HG03520 (cell line): ENCODE measurements at regions not wholly inside any gene's neighbourhood (a gene's known extent, or its start where the extent isn't known, plus 50 kb on each side); places are given as distances from the start of the nearest gene placed in this dataset.

Experiments used
- ATAC-seq: cut with Tn5 transposase; IDR thresholded peaks from one replicate; pipeline ENCODE4 v1.9.1; 2021; ENCODE audit warnings: mild to moderate bottlenecking, moderate library complexity; ENCODE audit not compliant: unreplicated experiment

DNA sequence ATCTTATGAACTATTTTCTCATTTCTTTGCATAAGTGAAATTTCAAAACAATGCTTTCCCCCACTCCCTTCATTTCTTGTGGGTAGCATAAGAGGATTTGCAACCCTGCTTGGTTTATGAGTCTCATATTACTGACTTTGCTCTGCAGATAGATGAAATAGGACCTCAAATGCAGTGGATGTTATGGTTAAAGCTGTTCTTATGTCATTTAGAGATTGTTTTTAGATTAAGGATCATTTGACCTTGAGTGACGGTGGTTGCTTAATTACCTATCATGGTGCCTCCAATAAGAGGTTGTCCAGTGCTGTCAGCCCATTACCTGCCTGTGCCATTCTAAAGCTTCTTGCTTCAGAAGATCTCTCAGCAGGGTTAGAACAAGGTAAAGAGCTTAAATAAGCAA is 351.4 kb upstream of the ATP2B1 start:
- no peak for ATAC-seq

DNA sequence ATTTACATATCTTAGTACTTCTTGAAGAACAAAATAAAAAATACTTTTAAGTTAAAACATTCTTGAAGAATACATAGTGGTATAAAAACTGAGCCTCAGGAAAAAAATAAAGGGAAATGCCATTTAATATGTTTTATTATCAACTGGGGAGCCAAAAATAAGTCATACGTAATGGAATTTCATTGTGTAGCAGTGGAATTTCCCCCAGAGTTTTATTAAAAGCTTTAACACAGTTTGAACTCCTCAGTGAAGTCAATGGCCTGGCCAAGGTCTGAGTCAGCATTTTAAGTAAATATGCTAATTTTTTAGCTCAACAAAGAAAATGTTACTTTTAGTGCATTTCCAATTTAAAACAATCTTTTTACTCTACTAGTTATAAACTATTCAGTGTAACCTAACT is 350.1 kb upstream of the ATP2B1 start:
- ATAC-seq = no peak

DNA sequence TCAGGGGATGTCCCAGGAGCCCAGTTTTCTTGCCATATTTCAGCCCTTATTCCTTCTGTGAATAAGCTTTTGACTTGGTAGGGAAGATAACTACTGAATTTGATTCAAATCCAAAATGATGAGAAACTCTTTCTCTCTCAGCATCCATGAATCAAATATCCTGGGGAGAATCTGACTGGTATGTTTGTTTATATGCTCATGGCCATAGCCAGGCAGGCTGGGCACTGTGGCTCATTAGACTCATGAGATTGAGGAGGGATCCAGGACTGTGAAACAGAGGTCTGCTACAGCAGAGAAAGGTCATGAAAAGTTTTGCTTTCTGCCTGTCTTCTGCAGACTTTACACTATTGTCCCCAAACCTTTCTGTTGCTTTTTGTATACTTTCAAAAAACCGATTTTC is 346.4 kb upstream of the ATP2B1 start:
- ATAC-seq = no peak

- ATAC-seq = no peak
Measured at GRCh38 chr12:90048918-90049317, 340.3 kb upstream of the ATP2B1 start.

DNA sequence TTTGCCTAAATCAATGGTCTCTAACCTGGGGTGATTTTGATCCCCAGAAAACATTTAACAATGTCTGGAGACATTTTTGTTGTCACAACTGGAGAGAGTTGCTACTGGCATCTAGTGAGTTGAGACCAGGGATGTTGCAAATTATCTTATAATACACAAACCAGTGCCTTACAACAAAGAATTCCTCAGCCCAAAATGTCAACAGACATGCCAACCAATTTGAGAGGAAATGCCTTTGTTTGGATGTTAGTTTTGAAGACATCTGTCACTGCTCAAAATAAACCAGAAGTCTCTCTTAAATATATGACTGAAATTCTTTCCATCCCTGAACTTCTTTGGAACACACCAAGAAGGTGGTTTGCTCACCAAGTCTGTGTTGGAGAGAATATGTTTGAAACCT is 336.9 kb upstream of the ATP2B1 start:
- ATAC-seq = no peak

DNA sequence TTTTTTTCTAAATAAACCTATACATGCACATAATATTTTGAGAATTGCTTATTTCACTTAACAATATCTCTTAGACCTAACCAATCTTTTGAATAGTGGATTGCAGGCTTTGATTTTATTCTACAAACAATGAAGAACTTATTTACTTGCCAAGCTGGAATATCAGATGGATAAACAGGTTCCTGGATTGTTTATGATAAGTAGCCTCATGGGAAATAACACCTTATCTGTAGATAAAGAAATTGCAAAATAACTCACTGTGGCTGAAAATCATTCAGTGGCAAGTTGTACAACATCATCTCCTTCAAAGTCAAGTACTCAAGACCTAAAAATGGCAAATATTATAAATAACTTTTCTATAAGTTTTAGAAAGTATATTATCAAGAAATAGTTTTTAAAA is 335.4 kb upstream of the ATP2B1 start:
- ATAC-seq = no peak

DNA sequence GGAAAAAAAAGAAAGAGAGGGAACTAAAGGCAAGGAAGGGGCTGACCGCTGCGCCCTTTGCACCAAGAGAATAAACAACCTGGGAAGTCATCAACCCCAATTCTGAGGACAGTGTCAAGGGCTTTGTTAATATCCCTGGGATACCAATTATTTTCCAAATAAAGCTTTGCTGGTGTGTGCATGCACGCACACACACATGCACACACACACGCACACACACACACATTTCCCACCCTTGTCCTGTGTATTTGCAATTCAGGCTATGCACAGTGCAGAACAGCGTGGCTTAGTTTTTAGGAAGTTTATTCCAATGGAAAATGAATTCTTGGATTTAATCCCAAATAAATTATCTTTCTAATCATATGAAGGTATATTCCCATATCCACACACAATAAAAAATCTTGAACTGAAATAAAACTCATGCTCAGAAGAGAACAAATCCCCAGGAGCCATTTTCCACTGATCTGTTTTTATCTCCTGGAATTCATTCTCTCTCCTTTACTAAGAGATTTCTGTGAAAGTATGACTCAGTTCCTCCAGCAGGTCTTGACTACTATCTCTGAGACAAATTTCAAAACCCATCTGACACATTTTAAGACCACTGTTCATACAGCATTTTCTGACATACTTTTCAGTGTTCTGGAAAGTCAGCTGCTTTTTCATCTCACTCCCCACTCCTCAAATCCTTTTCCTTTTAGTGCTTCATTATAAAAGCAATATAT is 334.4 kb upstream of the ATP2B1 start:
- no peak for ATAC-seq

DNA sequence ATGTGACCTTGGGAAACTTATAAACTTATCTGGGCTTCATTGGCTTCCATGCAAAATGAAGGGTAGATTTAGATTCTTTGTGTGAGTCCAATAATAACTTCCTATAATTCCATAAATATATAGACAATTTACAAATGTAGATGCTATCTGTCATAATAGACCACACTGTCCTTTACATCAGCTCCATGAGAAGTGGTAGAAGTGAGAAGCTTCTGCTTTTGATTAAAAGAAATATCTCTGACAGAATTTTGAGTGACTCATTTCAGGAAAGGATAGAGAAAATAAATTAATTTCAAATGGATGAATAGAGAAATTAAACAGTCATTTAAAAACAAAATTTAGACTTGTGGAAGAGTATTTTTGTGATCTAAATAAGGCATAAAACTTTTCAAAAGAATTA is 329.7 kb upstream of the ATP2B1 start:
- ATAC-seq = no peak

GRCh38 chr12:90037740-90038139 is 329.1 kb upstream of the ATP2B1 start:
- no peak for ATAC-seq

GRCh38 chr12:90036637-90037036 is 328.0 kb upstream of the ATP2B1 start:
- ATAC-seq = no peak

DNA sequence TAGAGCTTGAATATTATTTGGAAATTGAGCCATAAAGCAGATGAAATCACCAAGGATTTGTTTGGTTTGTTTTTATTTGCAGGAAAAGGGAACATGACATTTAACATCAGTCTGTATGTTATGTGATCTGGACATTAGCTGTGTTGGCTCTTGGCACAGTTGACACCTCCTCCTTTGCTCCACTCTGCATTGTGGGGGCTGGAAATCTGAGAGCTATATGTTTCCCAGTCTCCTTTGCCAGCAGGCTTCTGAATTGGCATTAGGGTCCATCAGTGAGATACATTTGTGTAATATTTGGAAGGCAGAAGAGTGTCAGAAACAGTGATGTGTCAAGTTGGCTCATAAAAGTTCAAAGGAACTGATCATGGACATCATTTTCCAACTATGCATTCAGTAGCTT is 322.1 kb upstream of the ATP2B1 start:
- no peak for ATAC-seq

DNA sequence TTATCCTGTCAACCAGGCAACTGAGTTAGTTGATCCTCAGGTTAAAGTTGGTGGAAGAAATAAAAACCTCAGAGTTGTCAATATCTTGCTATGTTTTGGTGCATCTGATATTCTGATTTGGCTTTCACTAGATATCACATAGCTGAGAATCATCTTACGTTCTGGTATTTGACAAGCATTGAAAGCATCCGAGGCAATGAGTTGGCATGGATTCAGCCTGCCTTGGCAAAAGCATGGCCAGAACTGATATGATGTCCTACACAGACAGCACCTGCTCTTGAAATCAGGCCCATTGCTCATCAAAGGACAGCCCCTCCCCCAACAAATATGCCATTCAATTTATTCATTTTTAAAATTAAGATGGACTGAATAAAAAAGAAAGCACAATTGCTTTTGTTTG is 320.7 kb upstream of the ATP2B1 start:
- ATAC-seq = no peak

GRCh38 chr12:90028635-90029051 is 320.0 kb upstream of the ATP2B1 start:
- ATAC-seq = no peak

- ATAC-seq = no peak
Measured at GRCh38 chr12:90027889-90028634, 319.4 kb upstream of the ATP2B1 start.

GRCh38 chr12:90027041-90027440 is 318.4 kb upstream of the ATP2B1 start:
- no peak for ATAC-seq

DNA sequence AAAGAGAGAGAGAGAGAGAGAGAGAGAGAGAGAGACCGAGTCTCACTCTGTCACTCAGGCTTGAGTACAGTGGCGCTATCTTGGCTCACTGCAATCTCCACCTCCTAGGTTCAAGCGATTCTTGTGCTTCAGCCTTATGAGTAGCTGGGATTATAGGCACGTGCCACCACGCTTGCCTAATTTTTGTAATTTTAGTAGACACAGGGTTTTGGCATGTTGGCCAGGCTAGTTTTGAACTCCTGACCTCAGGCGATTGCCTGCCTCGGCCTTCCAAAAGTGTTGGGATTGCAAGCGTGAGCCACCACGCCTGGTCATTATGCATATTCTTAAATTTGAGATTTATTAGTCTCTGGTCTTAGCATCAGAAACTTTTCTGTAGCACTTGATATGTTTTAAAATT is 317.9 kb upstream of the ATP2B1 start:
- no peak for ATAC-seq

DNA sequence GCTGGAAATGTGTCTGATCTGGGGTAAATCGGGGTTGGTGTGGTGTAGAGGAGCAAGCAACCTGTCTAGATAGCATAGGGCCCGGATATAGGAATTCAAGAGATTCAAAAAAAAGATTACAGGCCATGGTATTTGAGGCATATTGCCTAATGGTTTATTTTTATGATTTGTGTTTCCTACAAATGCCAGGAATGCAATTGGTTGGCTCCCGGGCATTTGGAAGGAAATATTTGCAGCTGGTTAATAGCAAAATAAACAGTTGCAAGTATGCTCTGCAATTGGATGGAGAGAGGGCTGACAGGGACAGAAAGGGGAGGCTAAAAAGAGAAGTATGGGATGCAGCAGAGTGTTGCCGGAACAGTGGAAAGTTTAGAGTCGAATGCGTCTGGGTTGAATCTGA is 315.6 kb upstream of the ATP2B1 start:
- no peak for ATAC-seq

GRCh38 chr12:90023207-90023900 is 314.7 kb upstream of the ATP2B1 start:
- no peak for ATAC-seq

DNA sequence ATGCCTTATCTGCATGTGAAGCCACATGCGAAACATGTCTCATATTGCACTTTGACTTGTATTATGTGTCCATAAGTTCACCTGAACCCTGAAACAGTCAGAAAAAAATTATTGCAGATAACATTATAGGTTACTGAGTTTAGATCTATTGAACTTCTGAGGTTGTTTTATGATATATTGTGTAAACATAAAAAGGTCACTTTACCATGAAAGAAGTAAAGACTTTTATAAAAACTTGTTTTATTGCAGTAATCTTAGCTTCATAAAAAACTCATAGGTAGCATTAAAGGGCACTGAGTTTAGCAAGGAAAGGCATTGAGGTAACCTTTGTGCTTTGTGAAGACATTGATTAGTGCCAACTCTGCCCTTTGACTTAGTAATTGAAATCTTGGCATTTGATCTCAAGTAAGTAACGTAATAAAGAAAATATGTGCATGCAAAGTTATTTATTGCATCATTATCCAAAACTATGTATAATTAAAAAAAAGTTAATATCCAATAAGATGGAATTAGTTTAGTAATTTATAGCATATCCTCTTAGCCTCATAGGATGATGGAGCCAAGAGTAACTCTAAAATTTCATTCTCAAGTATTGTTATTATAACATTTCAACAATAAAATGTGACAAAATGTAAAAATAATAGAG is 313.3 kb upstream of the ATP2B1 start:
- no peak for ATAC-seq

DNA sequence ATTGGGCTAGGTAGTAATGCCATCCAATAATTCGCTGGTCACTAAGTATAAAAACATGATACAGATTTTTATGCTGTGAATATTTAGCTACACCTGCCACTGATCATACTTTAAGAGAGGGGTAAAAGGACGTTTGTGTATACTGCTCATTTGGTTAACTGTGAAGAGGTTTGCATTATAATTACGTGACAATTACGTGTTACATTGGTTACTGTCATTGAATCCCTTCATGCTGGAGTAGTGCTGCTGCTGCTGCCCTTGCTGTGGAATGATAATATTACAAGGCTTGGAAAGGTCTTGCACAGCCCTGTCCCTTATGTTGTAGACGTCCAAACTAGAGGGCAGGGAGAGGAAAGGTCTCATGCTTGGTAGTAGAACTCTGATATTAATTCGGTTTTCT is 312.2 kb upstream of the ATP2B1 start:
- ATAC-seq = no peak

GRCh38 chr12:90020436-90020835 is 311.8 kb upstream of the ATP2B1 start:
- ATAC-seq = no peak

DNA sequence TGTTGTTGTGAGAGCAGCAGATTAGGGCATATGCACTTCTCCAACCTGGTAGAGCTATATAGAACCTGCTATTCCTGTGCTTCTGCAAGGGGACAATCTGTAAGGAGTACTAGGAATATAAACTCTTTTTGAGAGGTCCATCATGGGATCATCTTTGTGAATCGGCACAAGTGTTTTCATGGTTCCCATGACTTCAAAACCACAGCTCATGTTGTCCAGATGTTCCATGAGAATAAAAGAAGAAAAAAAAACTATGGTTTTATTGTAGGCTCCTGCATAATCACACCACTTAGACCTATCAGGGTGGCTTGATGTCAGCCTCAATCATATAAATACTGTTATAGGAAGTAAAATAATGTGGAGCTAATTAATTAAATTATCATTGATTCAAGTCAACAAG is 311.4 kb upstream of the ATP2B1 start:
- no peak for ATAC-seq
